ENCODE measurements at regions not wholly inside any gene's neighbourhood (a gene's known extent, or its start where the extent isn't known, plus 50 kb on each side); places are given as distances from the start of the nearest gene placed in this dataset.

DNA sequence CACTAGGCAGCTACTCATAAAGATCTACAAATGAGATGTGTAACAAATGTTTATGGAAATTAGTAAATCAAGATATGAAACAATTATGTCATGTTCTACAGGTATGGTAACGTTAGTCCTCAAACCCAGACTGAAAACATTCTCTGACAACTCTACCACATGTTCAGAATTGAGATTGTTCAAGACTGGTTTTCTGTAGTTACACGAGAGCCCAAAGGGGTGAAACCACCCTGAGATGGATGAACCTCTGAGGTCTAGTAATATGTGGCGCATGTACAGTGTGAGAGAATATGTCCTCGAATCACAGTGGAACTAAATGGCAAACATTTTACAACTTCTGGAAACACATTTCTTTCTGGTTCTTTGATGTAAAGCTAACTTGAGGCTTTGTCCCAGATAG is 614.3 kb downstream of the ZEB2 start:
- no peak overlapping the region for H2AFZ ChIP-seq (ENCODE audit: low read length)
- no peaks in the 10 kb centered on the region for H3K4me1 ChIP-seq (ENCODE audit: low read length)
- no peaks in the 10 kb centered on the region for H3K9me2 ChIP-seq (replicated peaks; ENCODE audit: insufficient read depth, low read length)
- H3K27me3 ChIP-seq (ENCODE audit: low read length), result no peaks in the 10 kb centered on the region
- H3K4me3 ChIP-seq (ENCODE audit: low read length), result no peak overlapping the region
- no peaks in the 10 kb centered on the region for H3K36me3 ChIP-seq (ENCODE audit: insufficient read depth, low read length)
- no peak overlapping the region for H3K27ac ChIP-seq (ENCODE audit: low read length)
- H3K9me3 ChIP-seq (ENCODE audit: low read length), result no peaks in the 10 kb centered on the region
- DNase-seq, result no peak
- H3K9ac ChIP-seq (ENCODE audit: low read length), result no peak overlapping the region
- no peak overlapping the region for H3K4me2 ChIP-seq (ENCODE audit: low read depth, low read length, poor library complexity, severe bottlenecking)
- no peaks in the 10 kb centered on the region for H3K79me2 ChIP-seq (ENCODE audit: low read length)
- H4K20me1 ChIP-seq (ENCODE audit: insufficient read depth, low read depth, low read length), result no peaks in the 10 kb centered on the region

DNA sequence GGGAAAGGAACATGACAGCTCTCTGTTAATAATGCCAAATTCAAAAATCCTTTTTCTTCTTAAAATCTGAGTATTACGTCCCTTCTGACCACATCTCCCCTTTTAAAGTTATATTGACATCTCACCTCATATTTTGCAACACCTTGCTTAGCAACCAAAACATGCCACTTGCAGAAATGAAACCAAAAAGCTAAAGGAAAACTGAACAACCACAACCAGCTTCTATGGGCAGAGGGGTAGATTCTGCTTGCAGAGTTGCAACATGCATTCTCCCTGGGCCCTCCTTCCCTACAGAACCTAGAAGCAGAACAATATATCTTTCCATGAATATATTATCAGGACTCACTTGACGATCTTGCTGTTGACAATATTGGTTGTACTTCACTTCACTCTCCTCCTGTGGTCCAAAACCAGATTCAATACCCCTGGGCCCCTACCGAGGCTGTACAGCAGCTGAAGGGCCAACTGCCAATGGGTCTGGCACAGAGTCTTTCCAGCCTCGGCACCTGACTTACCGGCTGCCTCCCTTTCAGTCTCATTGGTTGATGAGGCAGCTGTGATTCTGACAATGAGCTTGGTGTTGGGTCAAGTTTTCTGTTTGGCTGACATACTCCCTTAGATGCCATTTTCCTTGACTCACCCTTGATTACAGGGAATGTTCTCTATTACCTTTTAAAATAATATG is 616.6 kb downstream of the ZEB2 start:
- no peak overlapping the region for H3K9ac ChIP-seq (ENCODE audit: low read length)
- no peak overlapping the region for H3K27ac ChIP-seq (ENCODE audit: low read length)
- no peaks in the 10 kb centered on the region for H3K36me3 ChIP-seq (ENCODE audit: insufficient read depth, low read length)
- no peaks in the 10 kb centered on the region; the same call in 1 of the 2 replicates for H3K27me3 ChIP-seq (ENCODE audit: low read length)
- no peak overlapping the region for H3K4me2 ChIP-seq (ENCODE audit: low read depth, low read length, poor library complexity, severe bottlenecking)
- H3K9me2 ChIP-seq (replicated peaks; ENCODE audit: insufficient read depth, low read length), result no peaks in the 10 kb centered on the region
- no peaks in the 10 kb centered on the region for H4K20me1 ChIP-seq (ENCODE audit: insufficient read depth, low read depth, low read length)
- no peaks in the 10 kb centered on the region for H3K79me2 ChIP-seq (ENCODE audit: low read length)
- H3K4me1 ChIP-seq (ENCODE audit: low read length), result no peaks in the 10 kb centered on the region
- no peaks in the 10 kb centered on the region for H3K9me3 ChIP-seq (ENCODE audit: low read length)
- H2AFZ ChIP-seq (ENCODE audit: low read length), result no peak overlapping the region
- H3K4me3 ChIP-seq (ENCODE audit: low read length), result no peak overlapping the region
- DNase-seq, result no peak

DNA sequence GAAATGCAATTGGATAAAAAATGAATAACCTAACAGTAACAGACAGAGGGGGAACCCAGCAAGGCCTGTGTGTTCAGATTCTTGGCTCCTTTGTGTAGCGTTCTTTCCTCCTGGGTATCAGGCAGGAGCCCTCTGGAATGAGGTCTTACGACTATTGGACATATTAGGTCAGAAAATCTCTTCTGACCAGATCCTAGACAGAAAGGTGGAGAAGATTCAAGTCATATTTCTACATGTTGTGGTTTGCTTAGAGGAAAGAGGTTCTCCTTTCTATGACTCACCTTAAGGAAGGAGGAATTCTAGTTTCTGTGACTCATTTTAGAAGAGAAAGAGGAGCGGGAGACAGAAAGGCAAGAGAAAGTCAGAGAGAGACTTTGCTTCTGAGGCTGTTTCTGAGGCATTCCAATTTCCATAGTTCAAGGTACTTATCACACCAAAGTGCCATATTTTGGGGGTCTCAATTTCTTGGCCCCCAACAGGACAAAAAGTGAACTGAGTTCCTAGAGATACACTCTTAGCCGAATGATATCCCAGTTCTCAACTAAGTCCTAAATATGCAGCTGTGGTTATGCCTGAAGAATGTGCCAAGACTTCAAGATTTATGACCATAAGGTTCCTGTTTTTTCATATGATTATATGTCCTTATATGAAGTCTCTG is 618.6 kb downstream of the ZEB2 start:
- Histone ChIP-seq H3K9ac (ENCODE audit: low read length) (no peak overlapping the region), H3K79me2 (ENCODE audit: low read length) (no peaks in the 10 kb centered on the region), H3K4me1 (ENCODE audit: low read length) (no peaks in the 10 kb centered on the region), H3K27ac (ENCODE audit: low read length) (no peak overlapping the region), H3K36me3 (ENCODE audit: insufficient read depth, low read length) (no peaks in the 10 kb centered on the region), H3K9me3 (ENCODE audit: low read length) (no peaks in the 10 kb centered on the region), H2AFZ (ENCODE audit: low read length) (no peak overlapping the region), H3K27me3 (ENCODE audit: low read length) (no peaks in the 10 kb centered on the region; the same call in 1 of the 2 replicates), H3K4me2 (ENCODE audit: low read depth, low read length, poor library complexity, severe bottlenecking) (no peak overlapping the region), H3K9me2 (replicated peaks; ENCODE audit: insufficient read depth, low read length) (no peaks in the 10 kb centered on the region), H3K4me3 (ENCODE audit: low read length) (no peak overlapping the region), H4K20me1 (ENCODE audit: insufficient read depth, low read depth, low read length) (no peaks in the 10 kb centered on the region)
- DNase-seq, result no peak

DNA sequence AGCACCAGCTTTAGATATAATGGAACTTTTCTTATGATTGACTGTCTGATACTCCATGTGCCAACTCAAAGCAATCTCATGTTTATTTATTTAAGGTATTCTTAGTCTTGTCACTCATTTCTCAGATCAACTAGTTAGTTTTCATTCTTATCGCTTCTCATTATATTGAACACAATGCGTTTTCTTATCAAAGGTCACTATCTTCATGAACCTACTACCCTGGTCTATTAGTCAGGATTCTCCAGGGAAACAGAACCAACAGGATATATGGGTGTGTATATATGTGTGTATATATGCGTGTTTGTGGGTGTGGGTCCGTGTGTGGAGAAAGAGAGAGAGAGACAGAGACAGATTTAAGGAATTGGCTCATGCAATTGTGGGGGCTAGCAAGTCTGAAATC is 619.9 kb downstream of the ZEB2 start:
- Histone ChIP-seq H3K9me3 (ENCODE audit: low read length) (no peaks in the 10 kb centered on the region), H3K4me1 (ENCODE audit: low read length) (no peaks in the 10 kb centered on the region), H3K4me3 (ENCODE audit: low read length) (no peak overlapping the region), H3K27me3 (ENCODE audit: low read length) (no peaks in the 10 kb centered on the region; the same call in 1 of the 2 replicates), H2AFZ (ENCODE audit: low read length) (no peak overlapping the region), H3K4me2 (ENCODE audit: low read depth, low read length, poor library complexity, severe bottlenecking) (no peak overlapping the region), H3K79me2 (ENCODE audit: low read length) (no peaks in the 10 kb centered on the region), H4K20me1 (ENCODE audit: insufficient read depth, low read depth, low read length) (no peaks in the 10 kb centered on the region), H3K36me3 (ENCODE audit: insufficient read depth, low read length) (no peaks in the 10 kb centered on the region), H3K9me2 (replicated peaks; ENCODE audit: insufficient read depth, low read length) (no peaks in the 10 kb centered on the region), H3K27ac (ENCODE audit: low read length) (no peak overlapping the region), H3K9ac (ENCODE audit: low read length) (no peak overlapping the region)
- DNase-seq, result no peak

DNA sequence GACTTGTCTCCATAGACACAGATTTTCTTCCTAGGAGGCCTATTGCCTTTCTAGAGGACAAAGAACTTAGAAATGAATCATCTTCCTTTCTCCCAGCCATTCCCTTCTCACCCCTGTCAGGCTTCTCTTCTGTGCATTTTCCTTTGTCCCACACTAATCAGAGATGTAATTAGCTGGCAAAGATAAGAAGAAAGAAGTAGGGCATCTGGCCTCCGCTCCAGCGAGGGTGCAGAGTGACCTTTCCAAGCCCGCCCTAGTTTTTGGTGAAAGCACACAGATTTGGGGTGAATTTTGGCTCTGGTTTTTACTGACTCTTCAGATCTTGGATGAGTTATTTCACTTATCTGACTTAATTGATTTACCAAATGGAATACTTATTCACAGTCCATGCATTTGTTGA is 626.5 kb downstream of the ZEB2 start:
- Histone ChIP-seq H3K9me3 (ENCODE audit: low read length) (no peaks in the 10 kb centered on the region), H3K36me3 (ENCODE audit: insufficient read depth, low read length) (no peaks in the 10 kb centered on the region)
- DNase-seq, result no peak

DNA sequence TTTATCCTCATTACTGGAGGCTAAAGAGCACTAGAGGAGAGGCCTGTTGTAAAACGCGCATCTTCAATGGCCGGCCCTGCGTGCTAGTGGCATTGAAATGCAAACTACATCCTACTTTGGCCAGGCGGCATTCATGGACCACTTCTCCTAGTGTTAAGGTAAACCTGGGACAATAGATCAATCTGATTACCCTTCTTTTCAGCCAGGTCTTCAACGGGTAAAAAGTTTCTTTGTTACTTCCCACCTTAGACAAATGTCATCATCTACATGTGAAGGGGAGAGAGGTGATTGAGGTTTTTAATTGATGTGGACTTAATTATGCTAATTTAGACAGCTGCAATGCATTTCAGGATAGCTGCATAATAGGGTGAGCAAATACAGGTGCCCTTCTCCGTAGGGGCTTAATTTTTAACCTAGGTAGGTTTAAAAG is 628.0 kb downstream of the ZEB2 start:
- Histone ChIP-seq H3K27me3 (ENCODE audit: low read length) (no peaks in the 10 kb centered on the region), H4K20me1 (ENCODE audit: insufficient read depth, low read depth, low read length) (no peaks in the 10 kb centered on the region), H3K79me2 (ENCODE audit: low read length) (no peaks in the 10 kb centered on the region), H3K4me1 (ENCODE audit: low read length) (no peaks in the 10 kb centered on the region), H3K4me3 (ENCODE audit: low read length) (no peak overlapping the region), H3K36me3 (ENCODE audit: insufficient read depth, low read length) (no peaks in the 10 kb centered on the region), H3K9ac (ENCODE audit: low read length) (no peak overlapping the region), H3K9me3 (ENCODE audit: low read length) (no peaks in the 10 kb centered on the region), H3K4me2 (ENCODE audit: low read depth, low read length, poor library complexity, severe bottlenecking) (no peak overlapping the region), H3K9me2 (replicated peaks; ENCODE audit: insufficient read depth, low read length) (no peaks in the 10 kb centered on the region), H2AFZ (ENCODE audit: low read length) (no peak overlapping the region), H3K27ac (ENCODE audit: low read length) (no peak overlapping the region)
- no peak for DNase-seq

More for the DNA sequence above, 626.5 kb downstream of the ZEB2 start:
- H3K9me2 ChIP-seq (replicated peaks; ENCODE audit: insufficient read depth, low read length), result no peaks in the 10 kb centered on the region
- no peaks in the 10 kb centered on the region for H3K27me3 ChIP-seq (ENCODE audit: low read length)
- H3K27ac ChIP-seq (ENCODE audit: low read length), result no peak overlapping the region
- no peaks in the 10 kb centered on the region for H3K79me2 ChIP-seq (ENCODE audit: low read length)
- no peak overlapping the region for H3K4me3 ChIP-seq (ENCODE audit: low read length)
- no peak overlapping the region for H3K9ac ChIP-seq (ENCODE audit: low read length)
- no peak overlapping the region for H3K4me2 ChIP-seq (ENCODE audit: low read depth, low read length, poor library complexity, severe bottlenecking)
- no peak overlapping the region for H2AFZ ChIP-seq (ENCODE audit: low read length)
- H4K20me1 ChIP-seq (ENCODE audit: insufficient read depth, low read depth, low read length), result no peaks in the 10 kb centered on the region
- H3K4me1 ChIP-seq (ENCODE audit: low read length), result no peaks in the 10 kb centered on the region

DNA sequence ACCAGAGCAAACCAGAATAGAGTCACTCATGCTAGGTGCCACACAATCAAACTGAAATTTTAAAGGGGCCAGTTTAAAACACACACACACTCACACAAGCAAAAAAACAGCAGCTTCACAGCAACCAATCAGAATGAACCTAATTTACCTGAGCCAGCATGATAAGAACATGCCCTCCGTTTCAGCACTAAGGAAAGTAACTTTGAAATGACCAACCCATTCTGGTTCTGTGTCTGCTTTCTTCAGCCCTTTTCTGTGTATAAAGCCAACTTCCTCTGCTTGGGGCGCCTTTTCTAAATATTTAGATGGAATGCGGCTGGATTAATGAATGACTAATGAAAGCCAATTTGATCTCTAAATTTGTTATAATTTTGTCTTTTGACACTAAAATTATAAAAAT is 629.1 kb downstream of the ZEB2 start:
- Histone ChIP-seq H3K9me2 (replicated peaks; ENCODE audit: insufficient read depth, low read length) (no peaks in the 10 kb centered on the region), H3K36me3 (ENCODE audit: insufficient read depth, low read length) (no peaks in the 10 kb centered on the region), H4K20me1 (ENCODE audit: insufficient read depth, low read depth, low read length) (no peaks in the 10 kb centered on the region), H3K4me2 (ENCODE audit: low read depth, low read length, poor library complexity, severe bottlenecking) (no peak overlapping the region), H3K9ac (ENCODE audit: low read length) (no peak overlapping the region), H3K9me3 (ENCODE audit: low read length) (no peaks in the 10 kb centered on the region), H3K79me2 (ENCODE audit: low read length) (no peaks in the 10 kb centered on the region), H2AFZ (ENCODE audit: low read length) (no peak overlapping the region), H3K27ac (ENCODE audit: low read length) (no peak overlapping the region), H3K27me3 (ENCODE audit: low read length) (no peaks in the 10 kb centered on the region), H3K4me1 (ENCODE audit: low read length) (no peaks in the 10 kb centered on the region), H3K4me3 (ENCODE audit: low read length) (no peak overlapping the region)
- DNase-seq, result peak; percentile 45

DNA sequence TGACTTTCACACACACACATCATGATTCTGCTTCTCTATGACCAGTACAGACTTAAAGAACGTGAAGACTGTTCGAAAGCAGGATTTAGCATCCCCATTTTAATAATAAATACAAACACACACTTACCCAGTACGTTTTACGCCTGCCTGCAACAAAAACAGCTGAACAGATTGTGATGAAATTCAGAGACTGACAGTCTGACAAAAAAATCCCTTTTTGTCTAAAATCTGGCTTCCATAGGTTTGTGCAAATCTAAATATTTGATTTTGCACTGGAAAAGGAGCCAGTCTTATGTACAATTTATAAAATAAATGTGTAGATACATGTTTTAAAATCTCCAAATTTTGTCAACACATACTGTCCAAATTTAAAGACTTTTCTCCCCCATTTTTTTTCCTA is 630.7 kb downstream of the ZEB2 start:
- no peak for DNase-seq
- Histone ChIP-seq H2AFZ (ENCODE audit: low read length) (no peak overlapping the region), H3K4me2 (ENCODE audit: low read depth, low read length, poor library complexity, severe bottlenecking) (no peak overlapping the region), H3K79me2 (ENCODE audit: low read length) (no peaks in the 10 kb centered on the region), H4K20me1 (ENCODE audit: insufficient read depth, low read depth, low read length) (no peaks in the 10 kb centered on the region), H3K27ac (ENCODE audit: low read length) (no peak overlapping the region), H3K9me3 (ENCODE audit: low read length) (no peaks in the 10 kb centered on the region), H3K36me3 (ENCODE audit: insufficient read depth, low read length) (no peaks in the 10 kb centered on the region), H3K9me2 (replicated peaks; ENCODE audit: insufficient read depth, low read length) (no peaks in the 10 kb centered on the region), H3K4me3 (ENCODE audit: low read length) (no peak overlapping the region), H3K27me3 (ENCODE audit: low read length) (no peaks in the 10 kb centered on the region), H3K9ac (ENCODE audit: low read length) (no peak overlapping the region), H3K4me1 (ENCODE audit: low read length) (no peaks in the 10 kb centered on the region)
